CD4-positive, alpha-beta memory T cell (primary cell): ENCODE measurements at regions not wholly inside any gene's neighbourhood (a gene's known extent, or its start where the extent isn't known, plus 50 kb on each side); places are given as distances from the start of the nearest gene placed in this dataset.
"Not testable (repeated sequence)": the region's sequence is repeated elsewhere in the genome, so short reads cannot be mapped to it uniquely, and the experiment has no call there.

ENCODE experiments used
- CTCF ChIA-PET: fragments of 350-600 bp; sonication (Branson Sonifier 250); formaldehyde crosslinking; loops from one replicate; lab custom pipeline; 2021; ENCODE audit warnings: inconsistent platforms; ENCODE audit not compliant: partially characterized antibody; lab: Charles Lee
- POLR2A ChIA-PET: fragments of 350-600 bp; sonication (Branson Sonifier 250); formaldehyde crosslinking; loops from one replicate; lab custom pipeline; 2021; ENCODE audit not compliant: partially characterized antibody; lab: Charles Lee
- DNase-seq, 5 donors: peaks; one replicate each; pipeline versions ENCODE4 v3.0.0 to v3.0.0-alpha.2; 2020 to 2022; ENCODE audit warnings: mixed read lengths in 1 of 5
- H3K27ac ChIP-seq: one replicate; pipeline ENCODE4 v1.7.0; 2013; ENCODE audit warnings: low read depth, low read length
- H3K27me3 ChIP-seq: 2 replicates; pipeline ENCODE4 v1.7.0; 2013; ENCODE audit warnings: mild to moderate bottlenecking, low read length, moderate library complexity; ENCODE audit not compliant: insufficient read depth
- H3K36me3 ChIP-seq: 2 replicates; pipeline ENCODE4 v1.7.0; 2013; ENCODE audit warnings: mild to moderate bottlenecking, low read length, moderate library complexity; ENCODE audit not compliant: insufficient read depth
- H3K4me1 ChIP-seq: 2 replicates; pipeline ENCODE4 v1.7.0; 2013; ENCODE audit warnings: mild to moderate bottlenecking, low read length, moderate library complexity; ENCODE audit not compliant: insufficient read depth
- H3K4me3 ChIP-seq, 2 donors: one replicate each; pipeline ENCODE4 v1.7.0; 2013; ENCODE audit warnings: low read length in 2 of 2, mild to moderate bottlenecking in 1 of 2
- H3K9me3 ChIP-seq, 2 donors: one replicate each; pipeline ENCODE4 v1.7.0; 2013; ENCODE audit warnings: low read length in 2 of 2, control low read depth in 1 of 2; ENCODE audit not compliant: control insufficient read depth in 1 of 2
- H3K27ac Mint-ChIP-seq, 7 donors: one replicate each; pipeline ENCODE4 v1.8.0; 2020 to 2021; ENCODE audit warnings: mixed read lengths in 7 of 7, mild to moderate bottlenecking in 6 of 7, inconsistent platforms in 3 of 7, moderate library complexity in 3 of 7
- H3K27me3 Mint-ChIP-seq, 2 donors: one replicate each; pipeline ENCODE4 v1.8.0; 2020 to 2021; ENCODE audit warnings: mixed read lengths in 2 of 2
- H3K36me3 Mint-ChIP-seq, 2 donors: one replicate each; pipeline ENCODE4 v1.8.0; 2020 to 2021; ENCODE audit warnings: mixed read lengths in 2 of 2, inconsistent platforms in 1 of 2, mild to moderate bottlenecking in 1 of 2
- H3K4me1 Mint-ChIP-seq, 4 donors: one replicate each; pipeline ENCODE4 v1.8.0; 2020 to 2021; ENCODE audit warnings: mixed read lengths in 4 of 4, mild to moderate bottlenecking in 1 of 4
- H3K4me3 Mint-ChIP-seq, 8 donors: one replicate each; pipeline ENCODE4 v1.8.0; 2020 to 2021; ENCODE audit warnings: mixed read lengths in 8 of 8, mild to moderate bottlenecking in 7 of 8, moderate library complexity in 6 of 8, inconsistent platforms in 3 of 8
- H3K9me3 Mint-ChIP-seq, 8 donors: one replicate each; pipeline ENCODE4 v1.8.0; 2020 to 2021; ENCODE audit warnings: mixed read lengths in 8 of 8, mild to moderate bottlenecking in 5 of 8, inconsistent platforms in 3 of 8, moderate library complexity in 1 of 8
- intact Hi-C: fragments of 100-400 bp; cut with micrococcal nuclease; formaldehyde crosslinking; loops from one replicate; pipeline ENCODE4 v1.15.1; 2023

DNA sequence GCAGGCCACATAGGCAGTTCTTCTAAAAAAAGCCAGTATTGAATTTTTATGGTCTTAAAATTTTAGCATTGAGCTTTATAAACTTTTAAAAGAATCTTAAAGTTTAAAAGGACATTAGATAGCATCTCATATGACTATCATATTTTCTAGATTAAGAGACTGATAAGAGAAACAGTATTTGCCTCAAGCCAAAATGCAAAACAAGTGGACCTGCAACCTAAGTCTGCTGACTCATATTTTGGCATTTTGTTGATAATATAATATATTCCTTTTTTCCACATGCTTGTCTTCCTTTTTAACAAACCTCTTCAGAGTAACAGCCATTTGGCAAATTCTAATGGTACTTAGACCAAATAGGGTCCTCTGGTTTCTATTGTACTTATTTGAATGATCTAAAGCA lies 328.5 kb upstream of the GALNTL6 start:
- H3K36me3 ChIP-seq: no peaks in the 10 kb centered on the region
- no peaks in the 10 kb centered on the region for H3K27me3 Mint-ChIP-seq
- no peak overlapping the region for H3K27ac Mint-ChIP-seq
- no peak overlapping the region for H3K4me3 ChIP-seq
- no peaks in the 10 kb centered on the region for H3K9me3 ChIP-seq
- no peaks in the 10 kb centered on the region for H3K4me1 ChIP-seq
- H3K4me1 Mint-ChIP-seq: no peaks in the 10 kb centered on the region
- ChIA-PET CTCF (no interaction called here), POLR2A (no interaction called here)
- intact Hi-C loops: no loop called here
- no peak overlapping the region for H3K27ac ChIP-seq
- DNase-seq: no peak
- H3K27me3 ChIP-seq: no peaks in the 10 kb centered on the region
- no peaks in the 10 kb centered on the region for H3K36me3 Mint-ChIP-seq
- H3K9me3 Mint-ChIP-seq: peaks cover 2 to 16% (median 8%) of the 10 kb centered on the region in 8 donors
- H3K4me3 Mint-ChIP-seq: no peak overlapping the region

DNA sequence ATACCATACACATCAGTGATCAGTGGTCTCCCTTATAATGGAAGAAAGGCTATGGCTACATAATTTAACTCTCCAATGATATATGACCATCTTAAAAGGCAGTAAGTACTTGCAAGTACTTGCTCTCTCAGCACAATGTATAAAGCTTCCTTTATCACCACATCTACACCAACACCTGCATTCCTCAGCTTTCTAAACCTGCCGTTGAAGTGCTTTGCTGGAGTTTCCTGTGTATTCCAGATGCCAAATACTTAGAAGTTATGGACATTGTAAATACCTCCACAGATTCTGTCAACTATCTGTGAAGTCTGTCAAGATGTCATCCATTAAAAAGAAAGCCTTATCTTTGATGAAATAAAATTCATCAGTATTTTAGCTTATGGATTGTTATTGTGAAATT lies 335.0 kb upstream of the GALNTL6 start:
- Mint-ChIP-seq H3K9me3 (peaks cover 0 to 17% (median 5%) of the 10 kb centered on the region in 8 donors), H3K4me3 (no peak overlapping the region), H3K4me1 (no peaks in the 10 kb centered on the region), H3K27ac (no peak overlapping the region), H3K27me3 (no peaks in the 10 kb centered on the region), H3K36me3 (no peaks in the 10 kb centered on the region)
- no peak overlapping the region for H3K27ac ChIP-seq
- no peaks in the 10 kb centered on the region for H3K4me1 ChIP-seq
- intact Hi-C loops: no loop called here
- DNase-seq: no peak
- ChIA-PET CTCF (no interaction called here), POLR2A (no interaction called here)
- no peak overlapping the region for H3K4me3 ChIP-seq
- no peaks in the 10 kb centered on the region for H3K36me3 ChIP-seq
- no peaks in the 10 kb centered on the region for H3K9me3 ChIP-seq
- no peaks in the 10 kb centered on the region for H3K27me3 ChIP-seq

DNA sequence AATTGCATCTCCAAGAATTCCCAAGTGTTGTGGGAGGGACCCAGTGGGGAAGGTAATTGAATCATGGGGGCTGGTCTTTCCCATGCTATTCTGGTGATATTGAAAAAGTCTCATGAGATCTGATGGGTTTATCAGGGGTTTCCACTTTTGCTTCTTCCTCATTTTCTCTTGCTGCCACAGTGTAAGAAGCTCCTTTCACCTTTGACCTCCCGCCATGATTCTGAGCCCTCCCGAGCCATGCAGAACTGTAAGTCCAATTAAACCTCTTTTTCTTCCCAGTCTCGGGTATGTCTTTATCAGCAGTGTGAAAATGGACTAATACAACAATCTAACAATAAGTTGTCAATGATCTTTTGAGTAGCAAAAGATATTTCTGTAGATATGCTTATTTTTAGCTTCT lies 338.1 kb upstream of the GALNTL6 start:
- H3K36me3 Mint-ChIP-seq, POLR2A ChIA-PET, H3K27me3 Mint-ChIP-seq, intact Hi-C loops, H3K4me1 ChIP-seq, H3K27me3 ChIP-seq, H3K4me1 Mint-ChIP-seq, H3K27ac Mint-ChIP-seq, H3K4me3 Mint-ChIP-seq, H3K9me3 ChIP-seq, H3K36me3 ChIP-seq, DNase-seq, H3K27ac ChIP-seq, H3K4me3 ChIP-seq: not testable (repeated sequence)
- peaks cover 3 to 17% (median 8%) of the 10 kb centered on the region in 8 donors for H3K9me3 Mint-ChIP-seq
- CTCF ChIA-PET: interaction anchor here (0.5 kb wide), 1 partner anchor 320 kb away, joined by 3 read pairs; no protein-coding TSS in a partner anchor

DNA sequence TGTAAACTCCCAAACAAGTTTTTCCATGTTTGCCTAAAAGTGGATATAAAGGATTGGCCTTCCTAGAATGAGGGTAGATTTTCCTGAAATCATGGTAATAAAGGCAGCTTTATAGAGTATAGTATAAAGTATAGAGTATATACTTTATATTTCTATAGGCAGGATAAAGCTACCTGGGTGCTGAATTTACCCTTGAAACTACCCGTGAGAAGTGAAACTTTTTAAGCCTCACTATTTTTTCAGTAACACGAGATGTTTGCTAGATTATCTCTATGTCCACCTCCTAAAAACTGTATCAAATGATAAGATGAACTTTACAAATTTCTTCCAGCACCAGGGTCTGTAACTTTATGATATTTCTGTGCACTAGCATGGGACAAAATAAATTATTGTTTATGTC lies 340.0 kb upstream of the GALNTL6 start:
- no peaks in the 10 kb centered on the region for H3K36me3 Mint-ChIP-seq
- CTCF ChIA-PET: no interaction called here
- intact Hi-C loops: no loop called here
- Histone ChIP-seq H3K27me3 (no peaks in the 10 kb centered on the region), H3K27ac (no peak overlapping the region), H3K4me1 (no peaks in the 10 kb centered on the region), H3K9me3 (no peaks in the 10 kb centered on the region), H3K36me3 (no peaks in the 10 kb centered on the region), H3K4me3 (no peak overlapping the region)
- no peaks in the 10 kb centered on the region for H3K4me1 Mint-ChIP-seq
- H3K27me3 Mint-ChIP-seq: no peaks in the 10 kb centered on the region
- peaks cover 0 to 14% (median 10%) of the 10 kb centered on the region in 8 donors for H3K9me3 Mint-ChIP-seq
- H3K4me3 Mint-ChIP-seq: no peak overlapping the region
- DNase-seq: no peak
- POLR2A ChIA-PET: no interaction called here
- no peak overlapping the region for H3K27ac Mint-ChIP-seq

DNA sequence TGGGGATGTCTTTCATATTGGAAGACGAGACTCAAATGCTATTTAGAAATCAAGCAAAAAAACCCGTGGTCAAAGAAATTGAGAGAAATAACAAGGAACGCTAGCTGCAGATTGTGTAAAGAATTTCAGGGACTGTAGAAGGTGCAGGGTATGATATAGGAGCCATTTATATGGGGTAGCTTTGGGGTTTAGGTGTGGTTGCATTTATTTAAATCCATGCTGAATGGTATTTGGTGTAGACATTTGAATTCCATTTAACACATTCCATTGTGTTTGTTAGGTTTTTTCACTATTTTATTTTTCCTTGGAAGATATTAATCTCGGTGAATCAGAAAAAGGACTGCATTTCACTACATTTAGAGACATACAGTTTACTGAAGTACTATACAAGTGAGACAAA lies 341.0 kb upstream of the GALNTL6 start:
- POLR2A ChIA-PET: no interaction called here
- no peaks in the 10 kb centered on the region for H3K36me3 Mint-ChIP-seq
- Histone ChIP-seq H3K36me3 (no peaks in the 10 kb centered on the region), H3K27ac (no peak overlapping the region), H3K4me3 (no peak overlapping the region), H3K9me3 (no peaks in the 10 kb centered on the region), H3K27me3 (no peaks in the 10 kb centered on the region), H3K4me1 (no peaks in the 10 kb centered on the region)
- no peak overlapping the region for H3K4me3 Mint-ChIP-seq
- no peak overlapping the region for H3K27ac Mint-ChIP-seq
- no peaks in the 10 kb centered on the region for H3K27me3 Mint-ChIP-seq
- intact Hi-C loops: no loop called here
- CTCF ChIA-PET: no interaction called here
- H3K9me3 Mint-ChIP-seq: peaks cover 0 to 17% (median 10%) of the 10 kb centered on the region in 8 donors
- DNase-seq: no peak
- H3K4me1 Mint-ChIP-seq: no peaks in the 10 kb centered on the region

DNA sequence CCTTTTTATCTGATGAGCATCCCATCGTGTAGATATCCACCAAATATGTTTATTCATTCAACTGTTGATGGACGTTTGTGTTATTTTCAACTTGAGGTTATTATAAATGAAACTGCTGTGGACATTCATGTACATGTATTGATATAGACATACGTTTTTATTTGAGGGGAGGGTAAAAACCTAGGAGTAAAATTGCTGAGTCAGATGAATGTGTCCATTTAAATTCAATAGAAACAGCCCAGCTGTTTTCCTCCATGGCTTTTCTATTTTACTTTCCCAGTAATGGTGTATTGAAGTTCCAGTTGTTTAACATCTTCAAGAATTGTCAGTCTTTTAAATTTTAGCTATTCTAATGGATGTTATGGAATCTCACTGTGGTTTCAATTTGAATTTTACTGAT lies 348.7 kb upstream of the GALNTL6 start:
- Histone ChIP-seq H3K9me3 (no peaks in the 10 kb centered on the region), H3K36me3 (no peaks in the 10 kb centered on the region), H3K4me3 (no peak overlapping the region), H3K27ac (no peak overlapping the region), H3K27me3 (no peaks in the 10 kb centered on the region), H3K4me1 (no peaks in the 10 kb centered on the region)
- intact Hi-C loops: no loop called here
- H3K36me3 Mint-ChIP-seq: no peaks in the 10 kb centered on the region
- no peaks in the 10 kb centered on the region for H3K4me1 Mint-ChIP-seq
- no peak overlapping the region for H3K4me3 Mint-ChIP-seq
- H3K27ac Mint-ChIP-seq: no peak overlapping the region
- no peak for DNase-seq
- POLR2A ChIA-PET: no interaction called here
- H3K9me3 Mint-ChIP-seq: peaks cover 0 to 10% (median 2%) of the 10 kb centered on the region in 8 donors
- CTCF ChIA-PET: no interaction called here
- H3K27me3 Mint-ChIP-seq: no peaks in the 10 kb centered on the region

DNA sequence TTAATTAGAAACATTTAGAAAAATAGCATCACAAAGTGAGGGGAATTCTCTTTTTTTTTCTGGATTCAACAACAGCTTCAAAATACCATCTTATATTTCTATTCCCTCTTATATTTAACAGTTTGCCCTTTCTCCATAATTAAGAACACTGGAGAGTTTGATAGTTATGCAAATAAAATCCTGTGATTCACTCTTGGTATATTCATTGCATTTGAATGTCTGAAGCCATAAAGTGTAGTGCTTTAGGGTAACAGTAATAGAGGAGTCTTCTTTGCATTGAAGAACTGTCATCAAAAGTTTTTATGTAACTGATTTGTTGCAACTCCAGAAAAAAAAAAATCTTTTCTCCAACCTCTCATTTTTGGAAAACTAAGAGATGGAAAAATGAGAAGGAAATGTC lies 352.0 kb upstream of the GALNTL6 start:
- no peaks in the 10 kb centered on the region for H3K4me1 Mint-ChIP-seq
- Histone ChIP-seq H3K4me1 (no peaks in the 10 kb centered on the region), H3K4me3 (no peak overlapping the region), H3K27ac (no peak overlapping the region), H3K9me3 (no peaks in the 10 kb centered on the region), H3K27me3 (no peaks in the 10 kb centered on the region), H3K36me3 (no peaks in the 10 kb centered on the region)
- ChIA-PET POLR2A (no interaction called here), CTCF (no interaction called here)
- no peak overlapping the region for H3K4me3 Mint-ChIP-seq
- H3K27me3 Mint-ChIP-seq: no peaks in the 10 kb centered on the region
- H3K36me3 Mint-ChIP-seq: no peaks in the 10 kb centered on the region
- H3K9me3 Mint-ChIP-seq: peaks cover 0 to 12% (median 2%) of the 10 kb centered on the region in 8 donors
- intact Hi-C loops: no loop called here
- DNase-seq: no peak
- H3K27ac Mint-ChIP-seq: no peak overlapping the region

DNA sequence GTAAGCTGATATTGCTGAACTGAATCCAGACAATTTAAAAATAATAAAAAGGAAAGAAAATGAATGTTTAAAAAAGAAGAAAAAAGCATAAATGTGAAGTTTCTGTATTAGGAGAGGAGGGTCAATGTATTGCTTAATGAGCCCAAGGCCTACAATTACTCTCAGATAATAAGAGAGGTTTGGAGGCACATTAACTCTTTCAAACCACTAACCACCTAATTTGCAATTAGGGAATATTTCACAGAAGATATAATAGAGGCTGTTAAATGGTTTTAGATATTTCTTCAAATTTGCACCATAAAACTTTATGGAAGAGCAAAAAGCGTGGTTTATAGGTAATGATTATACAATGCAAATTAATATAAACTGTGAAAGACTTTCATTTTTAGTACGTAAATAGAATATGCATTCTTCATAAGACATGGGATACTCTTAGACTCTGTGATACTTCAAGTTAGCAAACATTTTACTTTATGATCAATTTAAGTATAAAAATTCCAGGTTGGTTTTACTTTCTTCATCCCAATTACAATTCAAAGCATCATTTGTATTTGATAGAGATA lies 364.2 kb upstream of the GALNTL6 start:
- DNase-seq: no peak
- H3K9me3 Mint-ChIP-seq: peaks cover 0 to 8% (median 1%) of the 10 kb centered on the region in 8 donors
- H3K27ac Mint-ChIP-seq: no peak overlapping the region
- no peak overlapping the region for H3K4me3 ChIP-seq
- no peaks in the 10 kb centered on the region for H3K4me1 Mint-ChIP-seq
- intact Hi-C loops: no loop called here
- no peaks in the 10 kb centered on the region for H3K36me3 ChIP-seq
- ChIA-PET CTCF (no interaction called here), POLR2A (no interaction called here)
- no peak overlapping the region for H3K27ac ChIP-seq
- H3K27me3 Mint-ChIP-seq: no peaks in the 10 kb centered on the region
- no peaks in the 10 kb centered on the region for H3K36me3 Mint-ChIP-seq
- no peaks in the 10 kb centered on the region for H3K9me3 ChIP-seq
- no peaks in the 10 kb centered on the region for H3K4me1 ChIP-seq
- H3K27me3 ChIP-seq: no peaks in the 10 kb centered on the region
- H3K4me3 Mint-ChIP-seq: no peak overlapping the region
